ENCODE measurements at regions not wholly inside any gene's neighbourhood (a gene's known extent, or its start where the extent isn't known, plus 50 kb on each side); places are given as distances from the start of the nearest gene placed in this dataset.

DNA sequence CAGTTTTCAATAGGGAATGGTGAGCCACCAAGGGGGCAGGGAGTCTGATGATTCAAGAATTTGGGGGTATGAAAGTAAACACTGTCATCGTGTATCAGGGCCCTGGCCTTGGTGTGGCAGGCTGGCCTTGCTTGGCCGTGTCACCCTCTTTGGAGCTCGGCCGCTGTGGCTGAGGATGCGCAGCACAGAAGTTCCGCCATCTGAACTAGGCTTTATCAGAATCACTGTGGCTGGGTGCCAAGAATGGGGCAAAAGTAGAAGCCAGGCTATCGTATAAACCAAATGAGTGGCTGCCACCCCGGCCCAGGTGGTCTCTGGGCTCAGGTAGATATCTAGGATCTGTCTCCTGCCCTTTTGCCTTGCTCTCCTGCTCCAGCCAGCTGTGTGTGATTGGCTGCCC is 137.4 kb downstream of the PAPOLA start:
- no peak overlapping the region for H3K9ac ChIP-seq (ENCODE audit: low read depth, low read length)
- no peaks in the 10 kb centered on the region for H3K4me1 ChIP-seq (ENCODE audit: control insufficient read depth, insufficient read depth, low read length)
- no peaks in the 10 kb centered on the region for H3K9me3 ChIP-seq (ENCODE audit: control insufficient read depth, insufficient read depth, low read length)
- no peaks in the 10 kb centered on the region for H3K36me3 ChIP-seq (ENCODE audit: control insufficient read depth, insufficient read depth, low read length)
- H3K27me3 ChIP-seq (ENCODE audit: control insufficient read depth, insufficient read depth, low read length): no peaks in the 10 kb centered on the region
- no peak overlapping the region for H3K27ac ChIP-seq (ENCODE audit: low read depth, low read length)
- no peak overlapping the region for H3K4me3 ChIP-seq (ENCODE audit: low read depth, low read length)

DNA sequence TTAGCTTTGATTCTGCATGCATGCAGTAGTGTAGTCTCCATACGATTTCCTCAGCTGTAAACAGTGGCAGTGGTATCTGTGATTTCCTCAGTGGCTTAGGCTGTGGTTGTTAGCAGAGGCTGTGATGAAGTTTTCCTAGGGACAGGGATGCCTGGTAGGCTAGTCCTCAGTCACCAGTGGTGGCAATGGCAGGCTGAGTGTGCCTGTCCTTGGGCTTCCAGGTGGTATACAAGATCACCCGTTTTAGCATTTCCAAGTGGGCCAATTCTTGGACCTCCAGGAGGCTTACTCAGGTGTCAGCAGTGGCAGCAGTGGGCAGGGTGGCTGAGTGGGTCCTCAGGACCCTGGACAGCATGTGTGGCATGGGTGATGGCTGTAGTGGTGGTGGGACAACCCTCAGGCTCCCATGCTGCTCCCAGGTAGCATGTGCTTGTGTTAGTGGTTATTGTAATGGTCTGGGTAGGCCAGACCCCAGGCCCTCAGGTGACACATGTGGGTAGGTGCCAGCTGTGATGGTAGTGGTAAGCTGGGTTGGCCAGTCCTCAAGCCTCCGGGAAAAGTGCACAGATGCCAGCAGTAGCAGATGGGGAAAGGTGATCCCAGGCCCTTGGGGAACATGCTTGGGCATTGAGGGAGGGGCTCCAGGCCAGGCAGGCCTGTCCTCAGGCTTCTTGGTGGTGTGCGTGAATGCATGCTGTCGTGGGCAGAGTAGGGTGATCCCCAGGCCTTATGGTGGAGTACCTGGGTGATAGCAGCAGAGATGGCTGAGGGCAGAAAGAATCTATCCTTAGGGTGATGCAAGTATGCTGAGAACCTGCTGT is 146.5 kb downstream of the PAPOLA start:
- H3K9me3 ChIP-seq (ENCODE audit: control insufficient read depth, insufficient read depth, low read length): no peaks in the 10 kb centered on the region
- H3K36me3 ChIP-seq (ENCODE audit: control insufficient read depth, insufficient read depth, low read length): no peaks in the 10 kb centered on the region
- H3K27me3 ChIP-seq (ENCODE audit: control insufficient read depth, insufficient read depth, low read length): no peaks in the 10 kb centered on the region
- H3K27ac ChIP-seq (ENCODE audit: low read depth, low read length): no peak overlapping the region
- no peak overlapping the region for H3K4me3 ChIP-seq (ENCODE audit: low read depth, low read length)
- H3K4me1 ChIP-seq (ENCODE audit: control insufficient read depth, insufficient read depth, low read length): no peaks in the 10 kb centered on the region
- no peak overlapping the region for H3K9ac ChIP-seq (ENCODE audit: low read depth, low read length)

DNA sequence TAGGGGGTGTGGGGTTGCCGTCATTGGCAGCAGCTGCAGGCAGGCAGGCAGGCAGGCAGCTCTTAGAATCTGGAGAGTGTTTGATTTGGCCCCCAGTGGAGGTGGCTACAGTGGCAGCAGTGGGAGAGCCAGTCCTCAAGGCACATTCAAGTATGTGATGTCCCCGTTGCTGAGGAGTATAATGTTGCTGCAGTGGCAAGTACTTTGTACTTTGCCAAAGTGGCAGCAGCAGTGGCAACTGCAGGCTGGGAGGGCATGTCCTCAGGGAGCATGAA is 147.1 kb downstream of the PAPOLA start:
- Histone ChIP-seq H3K4me1 (ENCODE audit: control insufficient read depth, insufficient read depth, low read length) (no peaks in the 10 kb centered on the region), H3K27ac (ENCODE audit: low read depth, low read length) (no peak overlapping the region), H3K27me3 (ENCODE audit: control insufficient read depth, insufficient read depth, low read length) (no peaks in the 10 kb centered on the region), H3K9me3 (ENCODE audit: control insufficient read depth, insufficient read depth, low read length) (no peaks in the 10 kb centered on the region), H3K4me3 (ENCODE audit: low read depth, low read length) (no peak overlapping the region), H3K9ac (ENCODE audit: low read depth, low read length) (no peak overlapping the region), H3K36me3 (ENCODE audit: control insufficient read depth, insufficient read depth, low read length) (no peaks in the 10 kb centered on the region)

DNA sequence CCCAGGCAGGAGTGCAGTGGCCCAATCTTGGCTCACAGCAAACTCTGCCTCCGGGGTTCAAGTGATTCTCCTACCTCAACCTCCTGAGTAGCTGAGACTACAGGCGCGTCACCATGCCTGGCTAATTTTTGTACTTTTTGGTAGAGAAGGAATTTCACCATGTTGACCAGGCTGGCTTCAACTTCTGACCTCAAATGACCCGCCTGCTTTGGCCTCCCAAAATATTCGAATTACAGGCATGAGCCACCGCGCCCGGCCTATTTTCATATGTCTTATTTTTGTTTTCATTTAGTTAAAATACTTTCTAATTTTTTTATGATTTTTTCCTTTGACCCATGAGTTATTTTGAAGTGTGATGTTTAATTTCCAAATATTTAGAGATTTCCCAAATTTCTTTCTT is 143.6 kb upstream of the VRK1 start:
- no peak overlapping the region for H3K4me3 ChIP-seq (ENCODE audit: low read depth, low read length)
- H3K27ac ChIP-seq (ENCODE audit: low read depth, low read length): no peak overlapping the region
- H3K4me1 ChIP-seq (ENCODE audit: control insufficient read depth, insufficient read depth, low read length): no peaks in the 10 kb centered on the region
- no peak overlapping the region for H3K9ac ChIP-seq (ENCODE audit: low read depth, low read length)
- no peaks in the 10 kb centered on the region for H3K9me3 ChIP-seq (ENCODE audit: control insufficient read depth, insufficient read depth, low read length)
- H3K36me3 ChIP-seq (ENCODE audit: control insufficient read depth, insufficient read depth, low read length): no peaks in the 10 kb centered on the region
- H3K27me3 ChIP-seq (ENCODE audit: control insufficient read depth, insufficient read depth, low read length): no peaks in the 10 kb centered on the region

DNA sequence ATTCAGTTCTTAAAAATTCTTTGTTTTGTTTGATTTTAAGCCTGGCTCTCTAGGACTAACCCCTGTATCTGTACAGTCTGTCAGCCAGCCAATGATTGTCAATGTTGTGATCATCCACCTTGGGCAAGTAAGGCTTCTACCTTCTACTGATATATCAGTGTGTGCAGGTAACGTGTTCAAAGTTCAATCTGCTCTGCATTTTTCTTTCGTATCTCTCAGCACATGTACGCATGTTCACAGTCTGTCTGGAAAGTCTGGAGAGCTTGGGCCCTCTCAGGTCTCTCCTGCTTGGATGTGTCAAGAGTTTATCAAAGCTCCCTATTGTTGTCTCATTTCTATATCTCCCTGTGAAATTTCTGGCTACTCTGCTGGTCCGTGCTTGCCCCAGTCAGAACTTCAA is 138.6 kb upstream of the VRK1 start:
- Histone ChIP-seq H3K4me1 (ENCODE audit: control insufficient read depth, insufficient read depth, low read length) (no peaks in the 10 kb centered on the region), H3K27ac (ENCODE audit: low read depth, low read length) (no peak overlapping the region), H3K36me3 (ENCODE audit: control insufficient read depth, insufficient read depth, low read length) (no peaks in the 10 kb centered on the region), H3K9ac (ENCODE audit: low read depth, low read length) (no peak overlapping the region), H3K9me3 (ENCODE audit: control insufficient read depth, insufficient read depth, low read length) (no peaks in the 10 kb centered on the region), H3K4me3 (ENCODE audit: low read depth, low read length) (no peak overlapping the region), H3K27me3 (ENCODE audit: control insufficient read depth, insufficient read depth, low read length) (no peaks in the 10 kb centered on the region)

DNA sequence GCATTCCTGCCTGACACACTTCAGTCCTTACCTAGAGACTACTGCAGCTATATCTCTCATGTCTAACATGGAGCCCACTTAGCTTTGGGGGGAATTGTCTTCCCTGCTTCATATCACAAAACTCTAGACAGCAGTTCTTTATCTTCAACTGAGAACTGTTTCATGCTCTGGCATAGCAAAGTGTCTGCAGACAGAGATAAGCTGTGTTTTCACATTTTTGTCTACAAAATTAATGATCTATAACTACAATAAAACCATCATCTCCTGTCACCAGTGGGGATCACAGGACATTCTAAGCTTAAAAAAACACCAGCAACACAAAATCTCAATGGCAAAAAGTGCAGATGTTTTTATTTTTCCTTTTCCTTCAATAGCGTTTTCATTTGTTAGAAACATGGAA is 137.1 kb upstream of the VRK1 start:
- Histone ChIP-seq H3K4me1 (ENCODE audit: control insufficient read depth, insufficient read depth, low read length) (no peaks in the 10 kb centered on the region), H3K36me3 (ENCODE audit: control insufficient read depth, insufficient read depth, low read length) (no peaks in the 10 kb centered on the region), H3K27ac (ENCODE audit: low read depth, low read length) (no peak overlapping the region), H3K9me3 (ENCODE audit: control insufficient read depth, insufficient read depth, low read length) (no peaks in the 10 kb centered on the region), H3K4me3 (ENCODE audit: low read depth, low read length) (no peak overlapping the region), H3K9ac (ENCODE audit: low read depth, low read length) (no peak overlapping the region), H3K27me3 (ENCODE audit: control insufficient read depth, insufficient read depth, low read length) (no peaks in the 10 kb centered on the region)

DNA sequence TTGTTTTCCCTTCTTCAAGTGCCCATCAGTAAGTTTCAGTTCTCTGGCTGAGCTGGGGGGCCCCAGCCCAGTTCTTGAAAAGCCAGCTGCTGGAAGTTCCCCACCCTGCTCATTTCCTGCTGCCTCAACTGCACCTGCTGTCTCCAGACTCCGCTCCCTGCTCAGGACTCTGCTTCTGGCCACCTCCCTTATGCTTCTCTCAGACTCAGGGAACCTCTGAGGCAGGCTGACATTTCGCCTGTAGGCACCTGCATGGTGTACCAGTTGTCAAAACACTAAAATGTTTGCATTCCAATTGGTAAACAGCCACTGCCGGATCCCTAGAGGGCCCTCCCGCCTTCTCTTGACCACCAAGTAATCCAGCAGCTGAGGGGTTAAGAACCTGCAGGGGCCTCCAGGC is 136.5 kb upstream of the VRK1 start:
- Histone ChIP-seq H3K36me3 (ENCODE audit: control insufficient read depth, insufficient read depth, low read length) (no peaks in the 10 kb centered on the region), H3K27ac (ENCODE audit: low read depth, low read length) (no peak overlapping the region), H3K27me3 (ENCODE audit: control insufficient read depth, insufficient read depth, low read length) (no peaks in the 10 kb centered on the region)

DNA sequence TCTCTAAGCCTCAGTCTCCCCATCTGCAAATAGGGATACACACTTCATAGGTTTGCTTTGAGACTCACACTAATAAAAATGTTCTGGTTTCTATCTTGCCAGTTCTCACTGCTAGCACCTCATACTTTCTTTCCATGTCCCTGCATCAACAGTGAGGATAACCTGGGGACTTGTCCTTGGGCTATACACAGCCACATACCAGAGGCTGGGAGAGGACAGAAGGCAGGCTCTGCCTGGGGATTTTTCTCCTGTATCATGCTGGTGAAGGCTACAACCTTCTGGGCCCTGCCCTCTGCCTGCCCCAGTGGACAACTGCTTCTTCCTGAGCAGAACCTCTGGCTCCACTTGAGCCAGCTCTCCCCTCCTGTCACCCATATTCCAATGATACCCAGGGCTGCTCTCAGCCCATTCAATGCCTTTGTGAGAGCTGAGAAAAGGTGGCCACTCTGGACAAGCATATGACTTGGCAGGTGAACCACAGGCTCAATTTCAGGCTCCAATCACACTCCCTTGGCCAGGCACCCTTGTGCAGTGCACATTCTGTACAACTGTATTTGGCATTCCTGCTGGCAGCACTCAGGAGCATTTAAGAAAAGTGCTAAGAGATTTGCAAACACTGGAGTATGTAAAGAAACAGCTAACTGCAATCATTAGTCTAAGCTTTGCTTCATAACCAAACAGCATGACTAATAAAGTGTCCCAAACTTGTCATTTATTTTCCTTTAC is 135.8 kb upstream of the VRK1 start:
- Histone ChIP-seq H3K9ac (ENCODE audit: low read depth, low read length) (no peak overlapping the region), H3K36me3 (ENCODE audit: control insufficient read depth, insufficient read depth, low read length) (no peaks in the 10 kb centered on the region), H3K27ac (ENCODE audit: low read depth, low read length) (no peak overlapping the region), H3K27me3 (ENCODE audit: control insufficient read depth, insufficient read depth, low read length) (no peaks in the 10 kb centered on the region), H3K9me3 (ENCODE audit: control insufficient read depth, insufficient read depth, low read length) (no peaks in the 10 kb centered on the region), H3K4me3 (ENCODE audit: low read depth, low read length) (no peak overlapping the region), H3K4me1 (ENCODE audit: control insufficient read depth, insufficient read depth, low read length) (no peaks in the 10 kb centered on the region)

More for the DNA sequence above, 136.5 kb upstream of the VRK1 start:
- Histone ChIP-seq H3K4me3 (ENCODE audit: low read depth, low read length) (no peak overlapping the region), H3K9ac (ENCODE audit: low read depth, low read length) (no peak overlapping the region), H3K4me1 (ENCODE audit: control insufficient read depth, insufficient read depth, low read length) (no peaks in the 10 kb centered on the region), H3K9me3 (ENCODE audit: control insufficient read depth, insufficient read depth, low read length) (no peaks in the 10 kb centered on the region)

DNA sequence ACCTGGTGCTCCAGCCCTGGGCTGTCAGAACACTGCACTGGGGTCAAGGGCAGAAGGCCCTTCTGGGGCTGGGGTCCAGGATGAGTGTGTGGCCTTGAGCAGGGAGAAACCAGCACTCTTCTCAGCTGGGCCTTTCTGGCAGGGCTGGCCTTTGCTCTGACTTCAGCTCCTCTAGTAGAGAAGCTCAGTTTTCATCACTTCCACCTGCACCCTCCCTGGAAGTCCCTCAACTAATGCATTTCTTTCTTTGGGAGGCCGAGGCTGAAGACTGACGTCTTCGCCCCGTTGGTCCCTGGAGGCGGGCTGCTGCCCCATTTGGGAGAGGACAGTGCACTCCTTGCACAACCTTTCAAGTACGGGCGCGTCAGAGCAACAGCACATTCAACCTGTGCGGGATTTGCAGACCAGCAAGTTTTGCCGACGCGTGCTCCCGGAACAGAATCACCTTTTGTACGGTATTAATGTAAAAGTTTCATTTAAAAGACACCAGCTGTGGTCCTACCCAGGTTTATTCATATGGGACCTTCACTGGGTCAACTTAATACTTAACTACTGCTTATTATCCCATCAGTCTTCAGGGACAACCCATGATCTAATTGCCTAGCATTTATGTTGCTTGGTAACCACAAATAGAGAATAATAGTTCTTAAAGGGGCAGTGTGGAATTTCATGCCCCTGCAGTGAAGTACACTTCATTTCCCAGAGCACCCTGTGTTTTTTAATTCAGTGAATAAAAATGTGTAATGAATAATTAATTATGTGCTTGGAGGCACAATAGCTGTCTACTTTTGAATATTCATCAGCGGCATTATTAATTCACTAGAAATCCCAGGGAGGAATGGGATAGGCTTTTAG is 134.8 kb upstream of the VRK1 start:
- Histone ChIP-seq H3K27me3 (ENCODE audit: control insufficient read depth, insufficient read depth, low read length) (no peaks in the 10 kb centered on the region), H3K9ac (ENCODE audit: low read depth, low read length) (no peak overlapping the region), H3K4me1 (ENCODE audit: control insufficient read depth, insufficient read depth, low read length) (no peaks in the 10 kb centered on the region), H3K36me3 (ENCODE audit: control insufficient read depth, insufficient read depth, low read length) (no peaks in the 10 kb centered on the region), H3K4me3 (ENCODE audit: low read depth, low read length) (no peak overlapping the region), H3K27ac (ENCODE audit: low read depth, low read length) (no peak overlapping the region), H3K9me3 (ENCODE audit: control insufficient read depth, insufficient read depth, low read length) (no peaks in the 10 kb centered on the region)

DNA sequence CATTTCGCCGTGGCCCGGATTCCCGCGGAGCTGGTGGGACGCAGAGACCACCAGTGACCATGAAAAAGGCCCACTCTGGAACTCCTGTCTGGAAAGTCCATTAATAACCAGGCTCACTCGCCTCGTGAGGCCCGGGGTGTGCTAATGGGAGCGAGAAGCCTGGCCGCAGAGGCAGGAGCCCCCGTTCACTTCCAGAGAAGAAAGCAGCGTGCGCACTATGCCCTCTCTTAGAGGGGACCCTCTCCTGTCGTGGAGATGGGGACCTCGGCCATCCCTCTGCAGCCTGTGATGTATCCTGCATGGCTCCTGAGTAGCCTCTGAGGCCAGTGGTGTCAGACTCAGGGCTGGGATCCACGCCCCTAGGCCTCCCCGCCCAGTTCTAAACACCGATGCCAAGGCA is 134.1 kb upstream of the VRK1 start:
- Histone ChIP-seq H3K36me3 (ENCODE audit: control insufficient read depth, insufficient read depth, low read length) (no peaks in the 10 kb centered on the region), H3K27ac (ENCODE audit: low read depth, low read length) (no peak overlapping the region), H3K4me1 (ENCODE audit: control insufficient read depth, insufficient read depth, low read length) (no peaks in the 10 kb centered on the region), H3K9me3 (ENCODE audit: control insufficient read depth, insufficient read depth, low read length) (no peaks in the 10 kb centered on the region), H3K27me3 (ENCODE audit: control insufficient read depth, insufficient read depth, low read length) (no peaks in the 10 kb centered on the region), H3K9ac (ENCODE audit: low read depth, low read length) (no peak overlapping the region), H3K4me3 (ENCODE audit: low read depth, low read length) (no peak overlapping the region)
